SK-N-SH (cell line): ENCODE measurements at regions not wholly inside any gene's neighbourhood (a gene's known extent, or its start where the extent isn't known, plus 50 kb on each side); places are given as distances from the start of the nearest gene placed in this dataset.

ENCODE experiments used
- CTCF ChIA-PET: fragments of 300-600, 350-600 bp; formaldehyde crosslinking; extraction: SDS; loops from one replicate; lab custom pipeline; 2021; lab: Yijun Ruan, JAX
- POLR2A ChIA-PET: fragments of 350-600 bp; sonication (Branson Sonifier 250); formaldehyde crosslinking; extraction: SDS; loops from one replicate; lab custom pipeline; 2020; ENCODE audit warnings: antibody characterized with exemption, inconsistent platforms; lab: Yijun Ruan, JAX
- DNase-seq: peaks from one replicate; pipeline ENCODE4 v3.0.0; 2012
- H2AFZ ChIP-seq: fragments of 200-600 bp; sonication (generic); 2 replicates; pipeline ENCODE4 v1.8.1; 2016; ENCODE audit warnings: antibody characterized with exemption, mild to moderate bottlenecking, low read depth
- H3F3A ChIP-seq: fragments of 200-600 bp; sonication (generic); replicated peaks from 2 replicates; pipeline ENCODE3; 2016; ENCODE audit warnings: antibody characterized with exemption, mild to moderate bottlenecking; ENCODE audit not compliant: insufficient read depth
- H3K27ac ChIP-seq, 2 experiments: fragments of 200-500 bp in 1 of 2; fragments of 200-600 bp in 1 of 2; sonication (Bioruptor generic) in 1 of 2; sonication (generic), shearing (Covaris generic) in 1 of 2; 2 replicates each; pipeline versions ENCODE4 v1.5.1 to v1.6.1; 2014 to 2016; ENCODE audit warnings: low read depth in 2 of 2, inconsistent platforms in 1 of 2, low read length in 1 of 2, mild to moderate bottlenecking in 1 of 2, mixed read lengths in 1 of 2
- H3K27me3 ChIP-seq: fragments of 200-600 bp; sonication (generic), shearing (Covaris generic); 2 replicates; pipeline ENCODE4 v1.6.1; 2016; ENCODE audit warnings: mixed run types; ENCODE audit not compliant: insufficient read depth
- H3K36me3 ChIP-seq, 2 experiments: fragments of 200-500 bp in 1 of 2; fragments of 200-600 bp in 1 of 2; sonication (Bioruptor generic) in 1 of 2; sonication (generic) in 1 of 2; replicated peaks in 1 of 2; 2 replicates each; pipeline versions ENCODE3 to v1.5.1; 2014 to 2016; ENCODE audit warnings: low read length in 1 of 2, mild to moderate bottlenecking in 1 of 2; ENCODE audit not compliant: insufficient read depth in 2 of 2, control insufficient read depth in 1 of 2
- H3K4me1 ChIP-seq, 2 experiments: fragments of 200-500 bp in 1 of 2; fragments of 200-600 bp in 1 of 2; sonication (Bioruptor generic) in 1 of 2; sonication (generic), shearing (Covaris generic) in 1 of 2; 2 replicates each; pipeline versions ENCODE4 v1.5.1 to v1.6.1; 2014 to 2016; ENCODE audit warnings: low read depth in 1 of 2, low read length in 1 of 2, mixed run types in 1 of 2; ENCODE audit not compliant: insufficient read depth in 2 of 2, control insufficient read depth in 1 of 2
- H3K4me2 ChIP-seq: fragments of 200-600 bp; sonication (generic), shearing (Covaris generic); 2 replicates; pipeline ENCODE4 v1.6.1; 2017; ENCODE audit warnings: mixed run types
- H3K4me3 ChIP-seq, 2 experiments: fragments of 200-500 bp in 1 of 2; fragments of 200-600 bp in 1 of 2; sonication (Bioruptor generic) in 1 of 2; sonication (generic), shearing (Covaris generic) in 1 of 2; 2 replicates each; pipeline versions ENCODE4 v1.5.1 to v1.8.1; 2014 to 2016; ENCODE audit warnings: low read depth in 2 of 2, inconsistent platforms in 1 of 2, low read length in 1 of 2, mild to moderate bottlenecking in 1 of 2, mixed read lengths in 1 of 2, moderate library complexity in 1 of 2
- H3K79me2 ChIP-seq: fragments of 200-600 bp; sonication (generic); 2 replicates; pipeline ENCODE4 v1.8.1; 2017; ENCODE audit warnings: mild to moderate bottlenecking; ENCODE audit not compliant: insufficient read depth
- H3K9ac ChIP-seq: fragments of 200-600 bp; sonication (generic); 2 replicates; pipeline ENCODE4 v1.6.1; 2017; ENCODE audit warnings: mixed run types
- H3K9me2 ChIP-seq: fragments of 200-600 bp; sonication (generic); 2 replicates; pipeline ENCODE4 v1.6.1; 2017; ENCODE audit warnings: mixed run types
- H3K9me3 ChIP-seq: fragments of 200-600 bp; sonication (generic); 2 replicates; pipeline ENCODE4 v1.6.1; 2017; ENCODE audit warnings: mixed run types, mild to moderate bottlenecking, moderate library complexity
- H4K20me1 ChIP-seq: fragments of 200-600 bp; sonication (generic); 2 replicates; pipeline ENCODE4 v1.6.1; 2017; ENCODE audit warnings: mild to moderate bottlenecking, mixed run types; ENCODE audit not compliant: insufficient read depth
- CHD2 ChIP-seq: fragments of 150-350 bp; IDR thresholded peaks from 2 replicates; pipeline ENCODE4 v1.6.1; 2018; ENCODE audit warnings: low read length; ENCODE audit not compliant: partially characterized antibody
- EP300 ChIP-seq, 2 experiments: IDR thresholded peaks; 2 replicates each; pipeline versions ENCODE4 v1.4.0 to v1.6.1; 2012; ENCODE audit warnings: borderline replicate concordance in 1 of 2, low read depth in 1 of 2, low read length in 1 of 2
- EZH2phosphoT487 ChIP-seq: fragments of 200-600 bp; sonication (generic); IDR thresholded peaks from 2 replicates; pipeline ENCODE4 v1.6.1; 2017; ENCODE audit warnings: low read depth, mixed run types, mild to moderate bottlenecking, antibody characterized with exemption, moderate library complexity, borderline replicate concordance
- FOXM1 ChIP-seq: IDR thresholded peaks from 2 replicates; pipeline ENCODE4 v1.4.0; 2012; ENCODE audit warnings: low read depth, mild to moderate bottlenecking
- JUND ChIP-seq: IDR thresholded peaks from 2 replicates; pipeline ENCODE4 v1.4.0; 2012
- MAX ChIP-seq: IDR thresholded peaks from 2 replicates; pipeline ENCODE4 v1.4.0; 2012; ENCODE audit warnings: low read depth
- MEF2A ChIP-seq: IDR thresholded peaks from 2 replicates; pipeline ENCODE4 v1.4.0; 2012; ENCODE audit warnings: low read depth, borderline replicate concordance
- MXI1 ChIP-seq: IDR thresholded peaks from 2 replicates; pipeline ENCODE4 v1.6.1; 2012; ENCODE audit warnings: mild to moderate bottlenecking, low read depth, low read length, improper control_type of control experiment
- PBX3 ChIP-seq: IDR thresholded peaks from 2 replicates; pipeline ENCODE4; 2012
- RAD21 ChIP-seq: IDR thresholded peaks from 2 replicates; pipeline ENCODE4 v1.6.1; 2012; ENCODE audit warnings: mild to moderate bottlenecking, low read length
- USF1 ChIP-seq: IDR thresholded peaks from 2 replicates; pipeline ENCODE4 v1.4.0; 2012; ENCODE audit warnings: low read depth, borderline replicate concordance
- YY1 ChIP-seq: IDR thresholded peaks from 2 replicates; pipeline ENCODE4 v1.4.0; 2012; ENCODE audit warnings: low read depth, mild to moderate bottlenecking
- ZBTB33 ChIP-seq: IDR thresholded peaks from 2 replicates; pipeline ENCODE4 v1.4.0; 2012; ENCODE audit warnings: low read depth, borderline replicate concordance
- WGBS: methylation state at CpG from one replicate; pipeline ENCODE4 v1.1.6; 2017; ENCODE audit warnings: low lambda C conversion rate; 5-methylcytosine and 5-hydroxymethylcytosine counted together
- TF ChIP-seq, protein P1 (sequence below): IDR thresholded peaks from 2 replicates; pipeline ENCODE4 v1.6.1; 2012; ENCODE audit warnings: mild to moderate bottlenecking, low read depth, low read length, moderate library complexity

DNA sequence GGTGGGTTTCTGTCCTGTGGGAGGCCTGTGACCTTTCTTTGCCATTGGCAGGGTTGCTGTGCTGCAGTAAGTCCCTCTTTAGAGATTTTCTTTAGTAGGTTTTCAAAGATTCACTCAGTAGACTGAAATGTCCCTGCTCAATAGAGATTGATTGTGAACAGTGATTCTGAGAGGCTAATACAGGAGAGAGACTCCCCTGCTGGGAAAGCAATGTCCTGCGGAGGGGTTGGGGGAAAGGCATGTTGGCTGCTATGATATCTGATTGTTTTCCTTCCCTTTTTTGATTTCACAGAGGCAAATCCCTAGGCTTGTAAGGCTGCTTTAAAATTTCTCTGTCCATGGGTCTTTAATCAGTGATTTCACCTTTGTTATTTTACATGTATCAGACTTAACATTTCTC, 589.9 kb downstream of the ADGRL2 start:
- H3K27ac ChIP-seq: no peak overlapping the region
- DNase-seq: no peak
- H4K20me1 ChIP-seq: no peaks in the 10 kb centered on the region
- no peak for TF ChIP-seq ZBTB33
- TF ChIP-seq PBX3: no peak
- TF ChIP-seq USF1: no peak
- TF ChIP-seq YY1: no peak
- TF ChIP-seq RAD21: no peak
- no peak for TF ChIP-seq CHD2
- TF ChIP-seq EP300 (IDR thresholded peaks at IDR 0.05; ENCODE audit: borderline replicate concordance in 1 of 2, low read depth in 1 of 2, low read length in 1 of 2): no peak
- no peak for TF ChIP-seq MXI1
- TF ChIP-seq, protein P1, sequence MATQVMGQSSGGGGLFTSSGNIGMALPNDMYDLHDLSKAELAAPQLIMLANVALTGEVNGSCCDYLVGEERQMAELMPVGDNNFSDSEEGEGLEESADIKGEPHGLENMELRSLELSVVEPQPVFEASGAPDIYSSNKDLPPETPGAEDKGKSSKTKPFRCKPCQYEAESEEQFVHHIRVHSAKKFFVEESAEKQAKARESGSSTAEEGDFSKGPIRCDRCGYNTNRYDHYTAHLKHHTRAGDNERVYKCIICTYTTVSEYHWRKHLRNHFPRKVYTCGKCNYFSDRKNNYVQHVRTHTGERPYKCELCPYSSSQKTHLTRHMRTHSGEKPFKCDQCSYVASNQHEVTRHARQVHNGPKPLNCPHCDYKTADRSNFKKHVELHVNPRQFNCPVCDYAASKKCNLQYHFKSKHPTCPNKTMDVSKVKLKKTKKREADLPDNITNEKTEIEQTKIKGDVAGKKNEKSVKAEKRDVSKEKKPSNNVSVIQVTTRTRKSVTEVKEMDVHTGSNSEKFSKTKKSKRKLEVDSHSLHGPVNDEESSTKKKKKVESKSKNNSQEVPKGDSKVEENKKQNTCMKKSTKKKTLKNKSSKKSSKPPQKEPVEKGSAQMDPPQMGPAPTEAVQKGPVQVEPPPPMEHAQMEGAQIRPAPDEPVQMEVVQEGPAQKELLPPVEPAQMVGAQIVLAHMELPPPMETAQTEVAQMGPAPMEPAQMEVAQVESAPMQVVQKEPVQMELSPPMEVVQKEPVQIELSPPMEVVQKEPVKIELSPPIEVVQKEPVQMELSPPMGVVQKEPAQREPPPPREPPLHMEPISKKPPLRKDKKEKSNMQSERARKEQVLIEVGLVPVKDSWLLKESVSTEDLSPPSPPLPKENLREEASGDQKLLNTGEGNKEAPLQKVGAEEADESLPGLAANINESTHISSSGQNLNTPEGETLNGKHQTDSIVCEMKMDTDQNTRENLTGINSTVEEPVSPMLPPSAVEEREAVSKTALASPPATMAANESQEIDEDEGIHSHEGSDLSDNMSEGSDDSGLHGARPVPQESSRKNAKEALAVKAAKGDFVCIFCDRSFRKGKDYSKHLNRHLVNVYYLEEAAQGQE: no peak
- no peak for TF ChIP-seq MEF2A
- no peak for TF ChIP-seq MAX
- no peak for TF ChIP-seq FOXM1
- no peak for TF ChIP-seq EZH2phosphoT487
- TF ChIP-seq JUND: no peak
- TF ChIP-seq, all 33 proteins: peak for 0
- CTCF ChIA-PET: no interaction called here
- no peaks in the 10 kb centered on the region for H3K36me3 ChIP-seq
- H3K9me2 ChIP-seq: no peaks in the 10 kb centered on the region
- no peak overlapping the region for H2AFZ ChIP-seq
- WGBS: 83% methylated on average over 1 of the region's 1 CpG
- H3F3A ChIP-seq: no peaks in the 10 kb centered on the region
- no peak overlapping the region for H3K4me3 ChIP-seq
- no peaks in the 10 kb centered on the region for H3K4me1 ChIP-seq
- no peaks in the 10 kb centered on the region for H3K27me3 ChIP-seq
- H3K9me3 ChIP-seq: no peaks in the 10 kb centered on the region
- no peak overlapping the region for H3K9ac ChIP-seq
- no peak overlapping the region for H3K4me2 ChIP-seq
- no peaks in the 10 kb centered on the region for H3K79me2 ChIP-seq
- POLR2A ChIA-PET: no interaction called here
